SKM-1 (cell line): ENCODE measurements at regions not wholly inside any gene's neighbourhood (a gene's known extent, or its start where the extent isn't known, plus 50 kb on each side); places are given as distances from the start of the nearest gene placed in this dataset.
"Not testable (repeated sequence)": the region's sequence is repeated elsewhere in the genome, so short reads cannot be mapped to it uniquely, and the experiment has no call there.

ENCODE experiments used
- DNase-seq: peaks from one replicate; lab custom pipeline; 2025; ENCODE audit not compliant: unreplicated experiment; lab: John Stamatoyannopoulos, UW

DNA sequence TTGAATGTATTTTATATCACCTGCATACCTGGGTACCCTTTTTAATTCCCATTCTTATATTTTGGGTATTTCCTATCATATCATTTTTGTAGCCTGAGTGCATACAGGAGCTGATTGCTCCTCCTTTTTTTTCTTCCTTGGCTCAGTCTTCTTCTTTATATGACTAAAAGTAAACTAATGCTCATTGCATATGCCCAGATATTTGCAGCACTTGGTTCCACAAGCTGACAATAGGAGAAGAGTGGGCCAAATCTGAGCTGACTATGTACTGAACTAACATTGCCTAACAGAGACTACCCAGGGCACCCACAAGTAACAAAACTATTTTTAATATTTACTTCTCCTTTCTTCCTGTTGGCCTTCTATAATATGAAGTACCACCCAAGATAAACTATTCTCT lies 131.7 kb upstream of the SPOPL start:
- DNase-seq: no peak

DNA sequence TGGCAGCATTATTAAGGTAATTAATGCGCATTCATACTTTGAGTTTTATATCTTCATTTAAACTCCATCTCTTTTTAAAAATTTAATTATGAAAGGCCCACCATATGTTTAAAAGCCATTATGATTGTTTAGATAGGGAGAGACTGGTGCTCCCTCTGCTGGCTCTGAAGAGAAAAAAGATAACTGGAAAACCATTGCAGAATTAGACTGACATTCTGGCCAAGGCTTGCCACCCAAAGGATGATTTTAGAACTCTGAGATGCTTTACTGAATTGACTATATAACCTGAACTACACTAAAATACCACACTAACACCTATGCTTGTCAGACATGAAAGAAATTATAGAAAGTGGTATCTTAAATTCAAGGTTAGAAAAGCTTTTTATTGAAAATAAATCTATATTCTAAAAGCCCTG lies 127.6 kb upstream of the SPOPL start:
- DNase-seq: peak; percentile 44

DNA sequence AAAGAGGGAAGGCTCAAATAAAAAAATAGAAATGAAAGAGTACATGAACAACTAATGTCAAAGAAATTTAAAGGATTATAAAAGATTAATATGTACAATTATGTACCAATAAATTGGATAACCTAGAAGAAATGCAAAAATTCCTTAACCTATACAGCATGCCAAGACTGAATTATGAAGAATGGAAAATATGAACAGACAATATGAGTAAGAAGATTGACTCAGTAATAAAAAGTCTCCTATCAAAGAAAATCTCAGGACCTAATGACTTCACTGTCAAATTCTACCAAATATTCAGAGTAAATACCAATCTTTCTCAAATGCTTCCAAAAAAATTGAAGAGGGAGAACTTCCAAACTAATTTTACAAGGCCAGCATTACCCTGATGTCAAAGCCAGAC lies 120.2 kb upstream of the SPOPL start:
- DNase-seq: no peak

DNA sequence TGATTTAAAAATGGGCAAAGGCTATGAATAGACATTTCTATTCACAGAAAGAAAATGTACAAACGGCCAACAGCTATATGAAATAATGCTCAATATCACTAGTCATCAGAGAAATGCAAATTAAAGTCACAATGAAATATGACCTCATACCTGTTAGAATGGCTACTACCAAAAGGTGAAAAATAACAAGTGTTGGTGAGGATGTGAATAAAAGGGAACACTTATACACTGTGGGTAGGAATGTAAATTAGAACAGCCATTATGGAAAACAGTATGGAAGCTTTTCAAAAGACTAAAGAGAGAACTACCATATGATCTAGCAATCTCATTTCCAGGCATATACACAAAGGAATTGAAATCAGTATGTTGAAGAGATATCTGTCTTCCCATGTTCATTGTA lies 118.9 kb upstream of the SPOPL start:
- no peak for DNase-seq

DNA sequence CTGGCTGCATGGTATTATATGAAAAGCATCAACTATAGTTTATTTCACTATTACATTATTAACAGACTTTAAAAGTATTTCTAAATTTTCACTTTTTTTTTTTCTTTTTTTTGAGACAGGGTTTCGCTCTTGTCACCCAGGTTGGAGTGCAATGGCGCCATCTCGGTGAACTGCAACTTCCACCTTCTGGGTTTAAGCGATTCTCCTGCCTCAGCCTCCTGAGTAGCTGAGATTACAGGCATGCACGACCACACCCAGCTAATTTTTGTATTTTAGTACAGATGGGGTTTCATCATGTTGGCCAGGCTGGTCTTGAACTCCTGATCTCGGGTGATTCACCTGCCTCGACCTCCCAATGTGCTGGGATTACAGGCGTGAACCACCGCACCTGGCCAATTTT lies 115.4 kb upstream of the SPOPL start:
- DNase-seq: not testable (repeated sequence)

DNA sequence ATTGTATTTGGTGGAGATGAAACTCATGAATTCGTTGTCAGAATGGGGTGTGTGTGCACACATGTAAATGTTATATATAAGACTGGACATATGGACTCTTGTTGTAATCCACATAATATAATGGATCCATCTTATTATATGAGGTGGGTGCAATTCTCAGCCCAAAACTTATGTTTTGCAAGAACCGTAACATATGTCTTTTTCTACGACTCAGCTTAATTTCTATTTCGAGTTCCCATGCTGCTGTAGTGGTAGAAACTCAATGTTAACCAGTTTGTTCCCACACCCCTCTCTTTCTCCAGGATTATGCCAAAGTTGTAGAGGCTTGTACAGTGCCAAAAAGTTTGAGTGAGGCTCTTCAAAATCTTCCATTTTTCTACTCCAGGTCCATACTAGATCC lies 112.5 kb upstream of the SPOPL start:
- DNase-seq: no peak

DNA sequence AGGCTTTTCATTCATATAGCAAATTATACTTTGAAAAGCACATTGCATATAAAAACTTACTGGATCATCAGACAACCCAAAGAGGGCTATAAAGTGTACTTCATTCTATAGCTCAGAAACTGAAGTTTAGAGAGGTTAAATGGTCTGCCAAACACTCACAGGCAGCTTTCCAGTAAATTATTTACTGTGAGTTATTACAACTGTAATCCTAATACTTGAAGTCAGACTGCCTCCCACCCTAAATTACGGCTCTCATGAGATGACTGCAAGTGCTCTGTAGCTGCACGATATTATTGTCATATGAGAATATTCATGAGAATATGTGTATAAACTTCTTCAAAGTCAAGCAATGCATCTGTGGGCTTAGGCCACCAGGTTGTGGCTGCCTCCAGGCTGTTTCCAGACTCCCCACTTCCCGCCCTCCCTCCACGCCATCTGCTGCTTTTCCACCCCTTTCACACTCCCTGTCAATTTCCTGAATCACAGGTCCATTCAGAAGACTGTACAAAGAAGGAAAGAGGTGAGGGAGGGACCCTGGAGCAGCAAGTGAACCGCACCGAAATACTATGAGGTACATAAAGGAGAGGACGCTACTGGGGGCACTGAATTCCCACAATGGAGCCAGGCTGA lies 111.1 kb upstream of the SPOPL start:
- DNase-seq: no peak

DNA sequence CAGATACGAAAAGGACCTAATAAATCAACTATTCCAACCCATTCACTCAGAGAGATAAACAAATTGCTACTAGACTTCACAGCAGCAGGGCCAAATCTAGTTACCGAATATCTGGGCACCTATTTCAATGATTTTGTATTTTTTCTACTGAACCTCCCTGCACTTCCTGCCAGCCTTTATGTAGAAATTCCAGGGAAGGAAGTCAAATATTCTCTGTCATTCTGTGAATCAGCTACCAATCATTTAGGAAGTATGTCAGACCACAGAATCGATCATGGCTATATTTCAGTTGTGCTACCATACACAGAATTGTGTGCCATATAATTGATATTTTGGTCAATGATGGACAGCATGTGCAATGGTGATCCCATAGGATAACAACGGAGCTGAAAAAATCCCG lies 109.6 kb upstream of the SPOPL start:
- DNase-seq: no peak

DNA sequence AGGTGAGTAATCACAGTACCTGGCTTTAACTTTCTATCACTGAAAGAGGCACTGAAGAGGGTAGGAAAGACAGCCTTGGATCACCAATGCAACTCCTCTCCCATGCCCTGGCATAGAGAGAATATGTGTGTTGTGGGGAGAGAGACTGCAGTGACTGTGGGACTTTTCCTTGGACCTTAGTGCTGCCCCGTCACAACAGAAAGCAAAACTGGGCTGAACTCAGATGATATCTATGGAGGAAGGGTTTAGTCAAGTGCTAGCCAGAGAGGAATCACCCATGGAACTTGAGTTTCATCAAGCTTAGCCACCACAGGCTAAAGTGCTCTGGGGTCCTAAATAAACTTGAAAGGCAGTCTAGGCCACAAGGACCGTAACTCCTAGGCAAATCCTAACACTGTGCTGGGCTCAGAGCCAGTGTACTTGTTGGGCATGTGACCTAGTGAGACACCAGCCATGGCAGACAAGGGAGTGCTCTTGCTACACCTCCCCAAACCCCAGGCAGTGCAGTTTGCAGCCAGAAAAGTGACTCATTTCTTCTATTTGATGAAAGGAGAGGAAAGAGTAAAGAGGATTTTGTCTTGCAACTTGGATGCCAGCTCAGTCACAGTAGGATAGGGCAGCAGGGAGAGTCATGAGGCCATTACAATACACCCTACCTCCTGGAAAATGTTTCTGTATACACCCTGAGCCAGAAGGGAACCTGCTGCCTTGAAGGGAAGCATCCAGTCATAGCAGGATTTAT lies 105.8 kb upstream of the SPOPL start:
- DNase-seq: no peak

DNA sequence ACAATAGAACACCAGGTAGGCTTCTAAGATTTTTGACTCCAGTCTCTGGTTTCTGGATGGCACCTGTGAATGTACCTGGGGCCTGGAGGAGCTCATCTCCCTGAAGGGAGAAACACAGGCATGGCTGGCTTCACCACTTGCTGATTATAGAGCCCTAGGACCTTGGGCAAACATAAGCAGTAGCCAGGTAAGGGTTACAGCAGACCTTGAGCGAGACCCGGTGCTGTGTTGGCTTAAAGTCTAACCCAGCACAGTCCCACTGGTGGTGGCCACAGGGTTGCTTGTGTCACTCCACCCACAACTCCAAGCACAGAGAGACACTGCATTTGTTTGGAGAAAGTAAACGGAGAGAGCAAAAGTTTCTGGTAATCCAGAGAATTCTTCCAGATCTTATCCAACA lies 104.7 kb upstream of the SPOPL start:
- DNase-seq: no peak

DNA sequence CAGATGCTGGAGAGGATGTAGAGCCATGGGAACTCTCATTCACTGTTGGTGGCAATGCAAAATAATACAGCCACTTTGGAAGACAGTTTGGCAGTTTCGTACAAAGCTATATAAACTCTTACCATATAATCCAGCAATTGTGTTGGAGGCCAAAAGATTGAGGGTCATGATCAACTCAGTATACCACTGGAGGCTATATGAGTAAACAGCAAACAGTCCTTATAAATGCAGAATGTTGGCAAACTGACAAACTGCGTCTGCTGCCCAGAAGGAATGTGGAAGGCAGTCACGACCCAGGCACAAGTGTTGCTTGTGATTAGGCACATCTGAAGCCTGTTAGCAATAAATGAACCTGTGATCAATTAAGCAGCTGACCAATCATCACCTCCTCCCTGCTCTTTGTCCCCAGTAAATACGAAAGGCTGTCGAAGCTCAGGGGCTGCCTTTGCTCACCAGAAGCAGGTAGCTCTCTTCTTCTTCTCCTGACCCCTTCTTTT lies 98.1 kb upstream of the SPOPL start:
- DNase-seq: no peak

DNA sequence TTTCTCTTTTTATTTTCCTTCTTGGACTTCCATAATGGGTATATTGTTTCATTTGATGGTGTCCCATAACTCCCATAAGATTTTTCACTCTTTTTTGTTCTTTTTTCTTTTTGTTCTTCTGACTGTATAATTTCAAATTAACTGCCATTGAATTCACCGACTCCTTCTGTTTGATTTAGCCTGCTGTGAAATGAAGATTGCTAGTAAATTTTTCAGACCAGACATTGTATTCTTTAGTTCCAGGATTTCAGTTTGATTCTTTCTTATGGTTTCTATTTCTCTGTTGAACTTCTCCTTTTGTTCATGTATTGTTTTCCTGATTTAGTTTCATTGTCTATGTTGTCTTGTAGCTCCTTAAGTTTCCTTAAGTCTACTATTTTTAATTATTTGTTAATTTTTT lies 87.6 kb upstream of the SPOPL start:
- DNase-seq: no peak

DNA sequence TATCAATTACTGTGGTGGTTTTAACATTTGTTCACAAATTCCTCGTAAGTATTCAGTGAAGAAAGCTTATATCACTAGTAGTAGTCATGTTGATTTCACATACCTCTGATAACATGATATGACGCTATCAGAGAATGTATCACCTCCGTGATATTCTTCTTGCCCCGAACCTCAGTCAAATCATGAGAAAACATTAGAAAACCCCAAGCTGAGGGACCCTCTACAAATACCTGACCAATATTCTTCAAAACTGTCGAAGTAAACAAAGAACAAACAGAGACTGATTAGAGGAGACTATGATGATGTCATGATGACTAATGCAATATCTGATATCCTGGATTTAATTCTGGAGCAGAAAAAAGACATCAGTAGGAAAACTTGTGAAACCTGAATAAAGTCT lies 85.6 kb upstream of the SPOPL start:
- no peak for DNase-seq

DNA sequence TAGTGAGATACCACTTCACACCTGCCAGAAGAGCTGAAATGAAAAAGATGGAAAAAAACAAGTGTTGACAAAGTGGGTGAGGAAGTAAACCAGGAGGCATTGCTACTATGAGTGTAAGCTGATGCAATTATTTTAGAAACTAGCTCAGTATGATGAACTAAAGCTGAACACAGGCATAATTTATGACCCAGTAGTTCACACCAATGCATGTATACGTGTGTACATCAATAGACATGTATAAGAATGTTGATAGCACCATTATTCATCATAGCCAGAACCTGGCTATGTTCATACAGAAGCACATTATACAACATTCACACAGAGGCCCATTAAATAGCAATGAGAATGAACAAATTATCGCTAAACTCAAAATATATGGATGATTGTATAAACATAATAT lies 83.1 kb upstream of the SPOPL start:
- DNase-seq: no peak

DNA sequence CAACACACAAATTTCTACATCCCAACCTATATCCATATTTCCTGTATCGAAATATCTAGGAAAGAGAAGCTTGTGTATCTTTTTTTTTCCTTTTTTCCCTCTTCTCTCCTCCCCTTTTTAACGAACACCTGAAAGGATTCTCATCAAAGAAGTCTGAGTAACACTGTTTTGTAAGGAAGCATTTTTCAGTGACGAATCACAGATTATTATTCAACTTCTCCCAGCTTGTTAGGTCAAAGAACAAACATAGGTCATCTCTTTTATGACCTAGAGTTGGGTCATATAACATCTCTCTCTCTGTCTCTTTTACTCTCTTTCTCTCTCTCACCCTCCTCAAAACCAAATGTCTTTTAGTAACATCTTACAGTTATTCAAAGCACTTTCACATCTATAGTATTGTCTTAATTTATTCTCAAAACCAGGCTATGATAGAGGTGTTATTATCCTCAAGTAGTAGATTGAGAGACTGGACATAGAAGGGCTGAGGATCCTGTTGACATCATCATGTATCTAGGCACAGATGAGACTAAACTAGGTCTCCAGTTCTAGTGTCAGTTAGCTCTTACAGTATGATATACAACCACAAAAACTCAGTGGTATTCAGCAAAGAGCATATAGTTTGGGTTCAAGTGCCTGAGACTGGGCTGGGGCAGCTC lies 80.1 kb upstream of the SPOPL start:
- no peak for DNase-seq

DNA sequence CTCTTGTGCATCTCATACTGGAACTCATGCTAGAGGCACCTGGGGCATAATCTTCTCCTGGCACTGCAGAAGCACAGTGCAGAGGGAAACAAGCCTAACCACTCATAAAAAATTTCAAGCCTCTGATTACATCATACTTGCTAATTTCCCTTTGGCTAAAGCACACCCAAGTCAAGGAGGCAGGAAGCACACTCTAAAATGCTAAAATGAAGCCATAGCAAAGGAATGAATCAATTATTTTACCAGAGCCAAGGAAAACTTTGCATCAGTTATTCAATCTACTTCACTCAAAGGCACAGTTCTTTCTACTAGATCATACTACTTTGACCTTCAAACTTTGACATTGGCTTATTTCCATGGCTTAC lies 79.6 kb upstream of the SPOPL start:
- DNase-seq: no peak

DNA sequence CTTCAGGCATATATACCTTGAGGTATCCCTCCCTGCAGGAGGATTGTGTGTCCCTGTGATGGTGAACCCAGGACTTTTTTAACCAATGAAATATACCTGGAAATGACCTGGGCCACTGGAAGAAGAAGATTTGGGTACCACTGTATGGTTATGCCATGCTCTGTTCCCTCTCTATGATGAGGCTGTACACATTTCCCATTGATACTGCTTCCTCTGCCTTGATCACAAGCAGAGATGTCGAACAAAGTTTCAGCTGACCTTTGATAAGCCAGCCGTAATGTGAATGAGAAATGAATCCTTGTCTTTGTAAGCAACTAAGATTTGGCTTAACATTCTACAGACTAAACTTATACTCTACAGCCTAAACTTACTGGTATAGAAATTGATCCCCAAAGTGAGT lies 78.4 kb upstream of the SPOPL start:
- DNase-seq: no peak

DNA sequence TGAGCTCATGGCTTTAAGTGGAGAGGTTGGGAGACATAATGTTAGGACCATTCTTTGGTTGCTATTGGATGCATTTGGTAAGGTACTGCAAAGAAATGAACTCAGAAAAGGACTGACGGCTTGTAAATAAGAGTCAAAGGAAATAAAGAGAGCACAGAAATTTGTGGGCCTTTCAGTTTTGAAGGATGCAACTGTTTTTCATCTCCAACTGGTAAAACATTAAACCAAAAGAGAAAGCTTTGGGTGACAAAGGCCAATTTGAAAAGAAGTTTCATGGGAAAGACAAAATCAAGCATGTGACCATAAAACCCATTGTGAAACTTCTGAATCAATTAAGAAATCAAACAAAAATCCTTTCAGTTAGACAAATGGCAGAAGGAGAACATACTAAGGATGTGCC lies 77.8 kb upstream of the SPOPL start:
- no peak for DNase-seq

DNA sequence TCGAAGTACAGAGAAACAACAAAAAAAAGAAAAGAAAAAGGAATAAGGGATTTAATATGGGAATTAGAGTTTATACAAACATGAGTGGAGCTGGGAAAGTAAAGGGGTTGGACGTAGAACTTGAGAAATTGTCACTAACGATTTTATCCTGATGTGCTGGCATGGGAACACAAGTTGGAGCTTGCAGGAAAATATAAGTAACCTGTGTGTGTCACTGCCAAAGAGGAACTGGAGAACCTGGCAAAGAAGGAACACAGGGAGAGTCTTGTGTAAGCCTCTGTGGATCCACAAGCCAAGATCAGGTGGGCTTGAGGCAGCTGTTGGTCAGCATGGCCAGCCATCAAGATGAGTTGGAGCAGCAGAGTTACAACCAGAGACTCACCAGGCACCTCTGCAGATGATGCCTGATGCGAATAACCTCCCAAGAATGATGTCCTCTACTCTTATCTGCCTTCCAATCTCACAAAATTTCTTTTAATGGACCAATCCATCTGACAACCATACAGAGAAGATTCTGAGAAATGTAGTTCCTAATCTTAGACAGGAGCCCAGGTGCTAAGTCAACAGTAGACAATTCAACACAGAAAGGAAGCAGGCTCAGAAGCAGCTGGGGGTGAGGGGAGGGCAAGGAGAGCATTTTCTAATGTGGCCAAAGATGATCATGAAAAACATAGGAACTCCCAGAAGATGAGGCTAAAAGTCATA lies 77.0 kb upstream of the SPOPL start:
- DNase-seq: no peak

DNA sequence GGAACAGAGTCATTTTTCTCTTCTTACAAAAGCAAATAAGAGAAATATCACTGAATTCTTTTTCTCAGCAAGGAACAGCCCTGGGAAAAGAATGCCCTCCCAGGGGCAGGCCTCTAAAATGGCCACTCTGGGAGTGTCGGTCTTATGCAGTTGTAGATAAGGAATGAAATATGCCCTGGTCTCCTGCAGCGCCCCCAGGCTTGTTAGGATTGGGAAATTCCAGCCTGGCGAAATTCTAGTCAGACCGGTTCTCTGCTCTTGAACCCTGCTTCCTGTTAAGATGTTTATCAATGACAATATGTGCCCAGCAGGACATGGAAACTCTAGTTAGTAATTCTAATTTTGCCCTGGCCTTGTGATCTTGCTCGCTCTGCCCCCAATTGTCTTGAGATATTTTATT lies 75.5 kb upstream of the SPOPL start:
- DNase-seq: not testable (repeated sequence)

DNA sequence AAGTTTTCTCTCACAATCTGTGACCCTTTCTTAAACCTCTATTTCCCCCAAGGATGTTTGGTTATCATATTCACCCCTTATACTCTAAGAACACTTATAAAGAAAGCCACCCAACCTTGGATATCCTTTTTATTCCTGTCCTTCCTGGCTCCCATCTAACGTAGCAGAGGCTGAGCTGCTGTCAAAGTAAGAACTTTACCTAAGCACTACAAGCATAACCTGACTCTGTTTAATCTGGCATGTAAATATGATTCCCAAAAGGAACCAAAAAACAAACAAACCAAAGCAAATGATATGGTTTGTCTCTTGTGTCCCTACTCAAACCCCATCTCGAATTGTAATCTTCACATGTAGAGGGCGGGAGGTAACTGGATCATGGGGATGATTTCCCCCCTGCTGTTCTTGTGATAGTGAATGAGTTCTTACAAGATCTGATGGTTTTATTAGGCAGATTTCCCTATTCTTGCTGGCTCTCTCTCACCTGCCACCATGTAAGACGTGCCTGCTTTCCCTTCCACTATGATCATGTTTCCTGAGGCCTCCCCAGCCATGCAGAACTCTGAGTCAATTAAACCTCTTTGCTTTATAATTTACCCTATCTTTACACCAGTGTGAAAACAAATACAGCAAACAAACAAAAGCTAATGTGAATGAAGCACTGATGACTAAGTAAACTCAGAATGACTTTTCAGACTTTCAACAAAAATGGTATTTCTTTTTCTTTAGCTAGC lies 72.7 kb upstream of the SPOPL start:
- DNase-seq: no peak
